Inflammatory macrophage treated with lipopolysaccharide for 4 hours (primary cell): ENCODE measurements at regions not wholly inside any gene's neighbourhood (a gene's known extent, or its start where the extent isn't known, plus 50 kb on each side); places are given as distances from the start of the nearest gene placed in this dataset.
"Not testable (repeated sequence)": the region's sequence is repeated elsewhere in the genome, so short reads cannot be mapped to it uniquely, and the experiment has no call there.

Experiments
- DNase-seq: peaks from one replicate; pipeline ENCODE4 v3.0.0-alpha.2; 2020

GRCh38 chr1:189983166-189983890 is 494.3 kb downstream of the BRINP3 start:
- no peak for DNase-seq

GRCh38 chr1:189986516-189986915 is 491.1 kb downstream of the BRINP3 start:
- no peak for DNase-seq

GRCh38 chr1:189987509-189987908 is 490.2 kb downstream of the BRINP3 start:
- DNase-seq: no peak

GRCh38 chr1:189992856-189993255 is 484.8 kb downstream of the BRINP3 start:
- no peak for DNase-seq

GRCh38 chr1:190000365-190000872 is 477.2 kb downstream of the BRINP3 start:
- no peak for DNase-seq

GRCh38 chr1:190001187-190001586 is 476.5 kb downstream of the BRINP3 start:
- no peak for DNase-seq

- no peak for DNase-seq
Observed at GRCh38 chr1:190003376-190003775, 474.3 kb downstream of the BRINP3 start.

GRCh38 chr1:190011585-190011984 is 466.1 kb downstream of the BRINP3 start:
- DNase-seq: no peak

GRCh38 chr1:190019151-190019550 is 458.5 kb downstream of the BRINP3 start:
- DNase-seq: not testable (repeated sequence)

- DNase-seq: no peak
Observed at GRCh38 chr1:190019717-190020116, 457.9 kb downstream of the BRINP3 start.

- no peak for DNase-seq
Observed at GRCh38 chr1:190022709-190023108, 455.0 kb downstream of the BRINP3 start.

- DNase-seq: no peak
Observed at GRCh38 chr1:190029441-190029840, 448.2 kb downstream of the BRINP3 start.

GRCh38 chr1:190043655-190044054 is 434.0 kb downstream of the BRINP3 start:
- no peak for DNase-seq

GRCh38 chr1:190046231-190046630 is 431.4 kb downstream of the BRINP3 start:
- DNase-seq: no peak
